HG03571 (cell line): ENCODE measurements at regions not wholly inside any gene's neighbourhood (a gene's known extent, or its start where the extent isn't known, plus 50 kb on each side); places are given as distances from the start of the nearest gene placed in this dataset.
"Not testable (repeated sequence)": the region's sequence is repeated elsewhere in the genome, so short reads cannot be mapped to it uniquely, and the experiment has no call there.

Experiments
- ATAC-seq: cut with Tn5 transposase; IDR thresholded peaks from one replicate; pipeline ENCODE4 v1.9.1; 2021; ENCODE audit not compliant: unreplicated experiment

DNA sequence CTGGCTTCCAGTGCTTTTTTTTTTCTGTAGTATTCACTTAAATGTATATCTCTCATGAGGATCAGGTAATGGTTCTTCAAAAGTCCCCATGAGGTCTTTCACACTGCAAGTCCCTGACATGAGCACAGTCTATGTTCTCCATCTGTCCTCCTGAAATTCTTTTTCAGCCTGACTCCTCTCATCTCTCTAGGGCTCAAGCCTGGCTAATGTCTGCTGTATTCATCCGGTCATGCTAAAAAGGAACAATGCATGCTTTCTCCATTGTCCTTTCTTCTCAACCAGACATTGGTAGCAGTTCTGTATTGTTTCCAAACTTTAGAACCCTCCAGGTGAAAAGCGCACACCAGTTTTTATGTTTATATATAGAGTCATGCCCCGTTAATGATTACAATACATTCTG, 368.3 kb upstream of the OLFM3 start:
- no peak for ATAC-seq

- no peak for ATAC-seq
These were observed 339.9 kb upstream of the OLFM3 start for GRCh38 chr1:102336602-102337001.

GRCh38 chr1:102318104-102318806, 321.5 kb upstream of the OLFM3 start:
- ATAC-seq: no peak

DNA sequence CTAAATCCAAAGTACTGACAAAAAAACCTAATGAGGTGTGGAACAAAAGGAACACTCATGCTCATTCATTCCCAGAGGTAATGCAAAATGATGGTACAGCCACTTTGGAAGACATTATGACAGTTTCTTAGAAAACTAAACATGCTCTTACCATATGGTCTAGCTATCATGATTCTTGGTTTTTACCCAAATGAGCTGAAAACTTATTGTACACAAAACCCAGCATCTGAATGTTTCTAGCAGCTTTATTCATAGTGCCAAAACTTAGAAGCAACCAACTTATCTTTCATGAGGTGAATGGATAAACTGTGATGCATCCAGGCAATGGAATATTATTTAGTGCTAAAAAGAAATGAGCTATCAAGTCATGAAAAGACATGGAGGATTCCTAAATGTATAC, 318.4 kb upstream of the OLFM3 start:
- no peak for ATAC-seq

DNA sequence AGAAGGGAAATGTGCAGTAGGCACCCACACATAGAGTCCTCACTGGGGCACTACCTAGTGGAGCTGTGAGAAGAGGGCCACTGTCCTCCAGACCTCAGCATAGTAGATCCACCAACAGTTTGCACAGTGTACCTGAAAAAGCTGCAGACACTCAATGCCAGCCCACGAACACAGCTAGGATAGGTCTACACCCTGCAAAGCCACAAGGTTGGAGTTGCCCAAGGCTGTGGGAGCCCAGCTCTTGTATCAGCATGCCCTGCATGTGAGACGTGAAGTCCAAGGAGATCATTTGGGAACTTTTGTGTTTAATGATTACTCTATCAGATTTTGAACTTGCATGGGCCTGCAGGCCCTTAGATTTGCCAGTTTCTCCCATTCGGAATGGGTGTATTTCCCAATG, 299.4 kb upstream of the OLFM3 start:
- no peak for ATAC-seq

GRCh38 chr1:102282955-102283354, 286.2 kb upstream of the OLFM3 start:
- ATAC-seq: no peak

DNA sequence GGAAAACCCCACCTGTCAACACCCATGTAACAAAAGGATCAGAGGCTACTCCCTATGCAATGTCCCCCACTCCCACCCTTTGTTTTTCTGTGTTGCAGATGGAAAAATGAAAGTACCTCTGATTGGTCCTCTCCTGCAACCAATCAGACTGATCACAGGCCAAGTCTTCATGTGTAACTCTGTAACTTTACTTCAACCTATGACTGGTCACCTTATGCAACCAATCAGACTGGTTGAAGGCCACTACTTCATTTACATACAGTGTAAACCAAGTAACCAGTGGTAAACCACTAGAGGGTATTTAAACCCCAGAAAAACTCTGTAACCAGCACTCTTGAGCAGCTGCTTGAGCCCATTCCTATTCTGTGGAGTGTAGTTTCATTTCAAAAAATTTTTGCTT, 266.3 kb upstream of the OLFM3 start:
- no peak for ATAC-seq

DNA sequence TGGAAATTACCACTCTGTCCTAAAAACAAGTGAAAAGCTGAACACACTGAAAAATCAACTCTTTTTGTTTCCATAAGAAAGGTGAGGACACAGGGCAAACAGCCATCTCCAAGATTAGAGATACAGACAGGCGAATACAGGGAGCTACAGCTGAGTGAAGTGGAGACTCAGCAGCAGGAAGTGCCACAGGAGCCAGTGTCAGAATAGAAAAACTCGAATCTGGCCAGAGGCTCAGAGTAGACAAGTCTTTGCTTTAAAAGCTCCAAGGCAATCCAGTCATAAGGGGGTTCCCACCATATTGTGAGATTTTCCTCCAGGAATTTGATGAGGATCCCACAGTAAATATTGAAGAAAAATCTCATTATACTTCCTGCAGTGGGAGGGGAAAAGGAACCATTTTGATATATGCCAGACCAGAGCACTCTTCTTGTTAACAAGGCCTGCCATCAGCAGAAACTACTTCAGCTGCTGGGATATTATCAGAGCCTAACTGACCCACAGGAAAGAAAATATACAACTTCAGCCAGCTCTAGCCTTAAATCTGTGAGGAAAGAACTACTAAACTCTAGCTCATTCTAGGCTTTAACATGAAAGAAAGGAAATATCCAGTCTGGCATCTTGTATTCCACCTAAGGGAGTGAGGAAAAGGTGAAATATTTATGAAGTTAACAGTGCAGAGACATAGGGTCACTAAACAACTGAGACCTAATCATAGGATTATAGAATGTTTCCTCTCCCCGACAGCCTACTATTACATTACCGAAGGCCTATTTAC, 256.2 kb upstream of the OLFM3 start:
- no peak for ATAC-seq

- peak; percentile 59 for ATAC-seq
These were observed 245.0 kb upstream of the OLFM3 start for GRCh38 chr1:102241431-102242338.

DNA sequence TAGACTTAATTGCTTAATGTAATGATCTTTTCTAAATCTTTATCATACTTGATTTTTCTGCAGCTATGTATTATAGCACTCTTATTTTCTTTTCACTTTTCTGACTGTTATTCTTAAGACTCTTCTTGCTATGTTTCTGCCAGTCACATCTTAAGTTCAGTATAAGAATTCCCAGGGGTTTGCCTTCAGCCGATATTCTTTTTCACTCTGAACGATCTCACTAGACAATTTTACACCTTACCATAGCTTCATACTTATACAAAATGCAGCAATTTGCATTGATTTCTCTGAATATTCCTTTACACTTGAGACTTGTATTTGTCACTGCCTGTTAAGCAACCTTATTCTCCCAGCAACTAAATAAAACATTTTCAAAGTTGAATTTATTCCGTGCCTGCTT, 242.5 kb upstream of the OLFM3 start:
- ATAC-seq: no peak

DNA sequence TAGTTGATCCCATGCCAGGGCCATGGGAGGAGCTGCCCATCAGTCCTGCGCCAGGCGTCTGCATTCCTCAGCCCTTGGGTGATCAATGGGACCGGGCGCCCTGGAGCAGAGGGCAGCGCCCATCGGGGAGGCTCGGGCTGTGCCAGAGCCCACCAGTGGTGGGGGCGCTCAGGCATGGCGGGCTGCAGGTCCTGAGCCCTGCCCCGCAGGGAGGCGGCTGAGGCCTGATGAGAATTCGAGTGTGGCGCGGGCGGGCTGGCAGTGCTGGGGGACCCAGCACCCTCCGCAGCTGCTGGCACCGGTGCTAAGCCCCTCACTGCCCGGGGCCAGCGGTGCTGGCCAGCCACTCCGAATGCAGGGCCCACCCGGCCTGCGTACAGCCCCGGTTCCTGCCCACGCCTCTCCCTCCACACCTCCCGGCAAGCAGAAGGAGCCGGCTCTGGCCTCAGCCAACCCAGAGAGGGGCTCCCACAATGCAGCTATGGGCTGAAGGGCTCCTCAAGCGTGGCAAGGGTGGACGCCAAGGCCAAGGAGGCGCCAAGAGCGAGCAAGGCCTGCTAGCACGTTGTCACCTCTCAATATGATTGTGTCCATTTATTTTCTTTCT, 238.1 kb upstream of the OLFM3 start:
- ATAC-seq: no peak

- ATAC-seq: no peak
These were observed 222.7 kb upstream of the OLFM3 start for GRCh38 chr1:102219463-102219862.

GRCh38 chr1:102210891-102211290, 214.2 kb upstream of the OLFM3 start:
- ATAC-seq: not testable (repeated sequence)

DNA sequence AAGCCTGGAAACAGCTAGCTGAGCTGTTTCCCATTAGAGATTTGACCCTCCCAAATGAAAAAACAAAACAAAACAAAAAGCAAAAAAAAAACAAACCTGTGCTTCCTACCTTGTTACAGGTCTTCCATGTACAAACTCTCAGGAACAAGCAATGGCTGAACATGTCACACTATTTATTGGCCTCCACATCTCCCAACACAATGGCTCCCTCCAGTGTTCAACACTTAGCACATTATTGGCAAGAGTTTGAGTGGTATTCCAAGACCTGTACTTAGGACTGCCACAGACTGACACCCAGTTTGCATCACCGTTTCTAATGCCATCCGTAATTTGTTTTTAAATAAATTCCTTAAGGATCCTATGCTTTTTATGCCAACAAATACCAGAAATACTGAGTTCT, 195.0 kb upstream of the OLFM3 start:
- ATAC-seq: no peak

- ATAC-seq: no peak
These were observed 193.7 kb upstream of the OLFM3 start for GRCh38 chr1:102190429-102190828.

GRCh38 chr1:102186536-102186935, 189.8 kb upstream of the OLFM3 start:
- ATAC-seq: no peak

- ATAC-seq: no peak
These were observed 188.5 kb upstream of the OLFM3 start for GRCh38 chr1:102185260-102185659.

GRCh38 chr1:102184477-102184876, 187.8 kb upstream of the OLFM3 start:
- no peak for ATAC-seq

DNA sequence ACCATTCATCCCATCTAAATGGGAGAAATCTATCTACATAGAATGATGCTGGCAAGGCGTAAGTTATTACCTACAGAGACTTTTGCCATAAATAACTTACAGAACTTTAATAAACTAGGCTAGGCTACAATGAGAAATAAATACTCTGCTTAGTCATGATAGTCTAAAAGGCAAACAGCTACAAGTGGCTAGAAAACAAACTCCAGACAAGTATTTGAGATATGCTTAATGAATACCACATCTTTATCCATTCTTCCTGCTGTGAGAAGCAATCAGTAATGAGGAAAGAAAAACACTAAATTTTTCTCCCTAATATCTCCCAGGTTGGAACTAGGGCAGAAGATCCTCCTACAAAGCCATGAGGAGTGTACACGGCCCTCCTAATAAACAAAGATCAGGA, 187.0 kb upstream of the OLFM3 start:
- no peak for ATAC-seq

- ATAC-seq: no peak
These were observed 186.0 kb upstream of the OLFM3 start for GRCh38 chr1:102182603-102183260.

DNA sequence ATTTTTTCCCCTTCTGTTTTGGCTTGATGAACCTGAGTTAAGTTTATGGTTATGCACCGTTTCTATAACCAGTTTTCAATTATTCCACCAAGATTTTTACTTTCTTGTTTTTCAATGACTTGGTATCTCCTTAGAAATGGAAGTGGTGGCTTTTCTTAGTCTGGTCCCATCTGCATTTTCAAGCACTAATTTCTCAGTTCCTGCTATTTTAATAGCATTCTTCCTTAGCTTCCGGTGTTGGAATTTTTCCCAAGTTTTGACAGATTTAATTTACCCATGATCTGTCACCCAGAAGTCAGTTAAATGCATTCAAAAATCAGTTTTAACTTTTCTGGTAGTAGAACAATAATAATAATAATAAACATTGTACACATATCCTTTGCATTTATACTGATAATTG, 184.6 kb upstream of the OLFM3 start:
- no peak for ATAC-seq
